ENCODE measurements at regions not wholly inside any gene's neighbourhood (a gene's known extent, or its start where the extent isn't known, plus 50 kb on each side); places are given as distances from the start of the nearest gene placed in this dataset.
A peak's percentile ranks its signal among the peaks of the same experiment; 100 is the strongest.

- no peak overlapping the region for H3K4me3 ChIP-seq (ENCODE audit: low read depth, low read length)
- DNase-seq (ENCODE audit: low read depth) = no peak
- TF ChIP-seq CTCF (IDR thresholded peaks at IDR 0.05; ENCODE audit: control insufficient read depth, extremely low read depth, insufficient read depth) = no peak
Measured at GRCh38 chr2:19086231-19086651, 272.2 kb downstream of the OSR1 start.

GRCh38 chr2:19078709-19079108, 279.7 kb downstream of the OSR1 start:
- TF ChIP-seq CTCF (IDR thresholded peaks at IDR 0.05; ENCODE audit: control insufficient read depth, extremely low read depth, insufficient read depth) = no peak
- DNase-seq (ENCODE audit: low read depth) = no peak
- H3K4me3 ChIP-seq (ENCODE audit: low read depth, low read length) = no peak overlapping the region

GRCh38 chr2:19073522-19073921, 284.9 kb downstream of the OSR1 start:
- TF ChIP-seq CTCF (IDR thresholded peaks at IDR 0.05; ENCODE audit: control insufficient read depth, extremely low read depth, insufficient read depth) = no peak
- H3K4me3 ChIP-seq (ENCODE audit: low read depth, low read length) = no peak overlapping the region
- DNase-seq (ENCODE audit: low read depth) = no peak

GRCh38 chr2:19072161-19072560, 286.3 kb downstream of the OSR1 start:
- no peak overlapping the region for H3K4me3 ChIP-seq (ENCODE audit: low read depth, low read length)
- TF ChIP-seq CTCF (IDR thresholded peaks at IDR 0.05; ENCODE audit: control insufficient read depth, extremely low read depth, insufficient read depth) = no peak
- no peak for DNase-seq (ENCODE audit: low read depth)

GRCh38 chr2:19070886-19071285, 287.5 kb downstream of the OSR1 start:
- no peak overlapping the region for H3K4me3 ChIP-seq (ENCODE audit: low read depth, low read length)
- DNase-seq (ENCODE audit: low read depth) = peak; percentile 54
- no peak for TF ChIP-seq CTCF (IDR thresholded peaks at IDR 0.05; ENCODE audit: control insufficient read depth, extremely low read depth, insufficient read depth)

GRCh38 chr2:19068206-19068605, 290.2 kb downstream of the OSR1 start:
- H3K4me3 ChIP-seq (ENCODE audit: low read depth, low read length) = no peak overlapping the region
- TF ChIP-seq CTCF (IDR thresholded peaks at IDR 0.05; ENCODE audit: control insufficient read depth, extremely low read depth, insufficient read depth) = no peak
- no peak for DNase-seq (ENCODE audit: low read depth)

- no peak for DNase-seq (ENCODE audit: low read depth)
- no peak overlapping the region for H3K4me3 ChIP-seq (ENCODE audit: low read depth, low read length)
- no peak for TF ChIP-seq CTCF (IDR thresholded peaks at IDR 0.05; ENCODE audit: control insufficient read depth, extremely low read depth, insufficient read depth)
Measured at GRCh38 chr2:19062370-19062769, 296.1 kb downstream of the OSR1 start.
